ENCODE measurements at regions not wholly inside any gene's neighbourhood (a gene's known extent, or its start where the extent isn't known, plus 50 kb on each side); places are given as distances from the start of the nearest gene placed in this dataset.

DNA sequence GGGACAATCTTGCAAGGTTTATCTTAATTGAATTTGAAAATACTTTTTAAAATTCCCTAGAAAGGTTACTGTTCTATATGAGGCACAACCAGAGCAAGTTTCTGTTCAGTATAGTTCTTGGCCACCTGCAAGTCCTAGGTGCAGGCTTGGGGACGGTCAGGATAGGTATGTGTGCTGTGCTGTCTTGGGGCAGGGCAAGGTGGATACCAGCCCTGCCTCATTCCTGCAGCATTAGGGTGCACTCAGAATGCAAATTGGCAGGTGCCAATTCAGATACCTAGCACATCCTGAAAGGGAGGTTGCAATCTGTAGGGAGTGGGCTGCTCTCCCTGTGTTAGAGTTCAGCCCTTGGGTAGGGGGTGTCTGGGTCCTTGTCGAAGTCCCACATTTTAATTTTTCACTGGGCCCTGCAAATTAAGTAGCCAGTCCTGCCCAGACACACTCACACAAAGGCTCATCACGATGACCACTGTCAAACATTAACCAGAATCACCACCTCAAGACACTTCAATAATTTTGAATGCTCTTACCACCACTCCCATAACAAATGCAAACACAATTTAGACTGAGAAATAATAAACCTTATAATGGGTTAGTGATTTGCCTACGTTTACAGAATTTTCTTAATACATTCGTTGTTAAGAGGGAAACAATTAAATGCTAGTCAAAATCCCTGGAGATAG, 838.0 kb upstream of the NR2F2 start:
- ChIA-PET CTCF (ENCODE audit: partially characterized antibody) (no interaction called here), POLR2A (ENCODE audit: partially characterized antibody) (no interaction called here)
- Histone ChIP-seq H3K27ac (ENCODE audit: low read depth, low read length) (no peak overlapping the region), H4K5ac (ENCODE audit: insufficient read length, low read depth, low read length) (no peak overlapping the region), H3K4me1 (replicated peaks in 1 of 4; ENCODE audit: control insufficient read depth in 3 of 4, insufficient read depth in 4 of 4, low read length in 3 of 4) (0 out of 7 replicates have a peak, but pooled peaks cover 0 to 2% (median 0%) of the 10 kb centered on the region in 4 experiments), H3K56ac (replicated peaks; ENCODE audit: insufficient read length, low read depth, low read length) (no peak overlapping the region), H2BK20ac (ENCODE audit: low read length) (no peak overlapping the region), H4K91ac (replicated peaks; ENCODE audit: insufficient read length, low read length) (no peak overlapping the region), H2BK12ac (ENCODE audit: low read depth, low read length) (no peak overlapping the region), H3K4me3 (ENCODE audit: extremely low read depth in 1 of 4, insufficient read depth in 2 of 4, low read depth in 3 of 4, low read length in 4 of 4) (no peak overlapping the region), H3K23ac (ENCODE audit: insufficient read length) (no peak overlapping the region), H3K36me3 (ENCODE audit: control insufficient read depth in 2 of 4, insufficient read depth in 4 of 4, low read length in 3 of 4) (no peaks in the 10 kb centered on the region), H3K9ac (replicated peaks in 1 of 4; ENCODE audit: extremely low read depth in 1 of 4, low read depth in 3 of 4, low read length in 3 of 4) (no peak overlapping the region), H3K4me2 (ENCODE audit: insufficient read depth in 1 of 2, low read depth in 2 of 2, low read length in 2 of 2) (no peak overlapping the region), H4K8ac (ENCODE audit: extremely low read depth, insufficient read depth, low read length) (no peak overlapping the region; the same call in 1 of the 2 replicates), H3K4ac (replicated peaks; ENCODE audit: insufficient read length, low read depth, low read length) (no peak overlapping the region), H2BK15ac (ENCODE audit: low read length) (no peak overlapping the region), H2AFZ (ENCODE audit: low read length) (no peak overlapping the region; the same call in 1 of the 2 replicates), H3K23me2 (ENCODE audit: low read depth, low read length) (no peaks in the 10 kb centered on the region), H3K18ac (ENCODE audit: extremely low read depth, low read length) (no peak overlapping the region), H3K14ac (ENCODE audit: insufficient read length) (no peak overlapping the region), H3K79me2 (ENCODE audit: control insufficient read depth in 1 of 2, insufficient read depth in 2 of 2, low read length in 2 of 2) (no peaks in the 10 kb centered on the region), H2BK120ac (replicated peaks; ENCODE audit: low read depth, low read length) (no peak overlapping the region), H2AK5ac (ENCODE audit: low read depth, low read length) (no peak overlapping the region), H3K9me3 (ENCODE audit: insufficient read depth in 2 of 2, low read depth in 1 of 2, low read length in 1 of 2) (no peaks in the 10 kb centered on the region), H3K79me1 (ENCODE audit: low read depth, low read length) (no peaks in the 10 kb centered on the region), H4K20me1 (replicated peaks in 1 of 2; ENCODE audit: control insufficient read depth in 1 of 2, insufficient read depth in 2 of 2, low read length in 2 of 2) (no peaks in the 10 kb centered on the region), H2BK5ac (ENCODE audit: low read depth, low read length) (no peak overlapping the region), H3K27me3 (replicated peaks in 1 of 4; ENCODE audit: control insufficient read depth in 3 of 4, extremely low read depth in 1 of 4, insufficient read depth in 3 of 4, low read length in 3 of 4) (no peaks in the 10 kb centered on the region)
- FAIRE-seq (no peak), DNase-seq (ENCODE audit: low read depth in 1 of 2, low spot score in 2 of 2) (no peak)
- 87% methylated on average over 5 of the region's 5 CpGs; no CpG with 5 or more reads in 1 of the 2 experiments for WGBS, 2 experiments (ENCODE audit: extremely low coverage in 1 of 2, insufficient coverage in 1 of 2, insufficient read length in 1 of 2, insufficient replicate concordance in 2 of 2, low coverage in 1 of 2, low lambda C conversion rate in 2 of 2, missing lambda C conversion rate in 1 of 2)
- TF ChIP-seq CBX8 (IDR thresholded peaks at IDR 0.05; ENCODE audit: borderline replicate concordance, low read depth, low read length): no peak

All from H1 (cell line).